GM18951 (cell line): ENCODE measurements at regions not wholly inside any gene's neighbourhood (a gene's known extent, or its start where the extent isn't known, plus 50 kb on each side); places are given as distances from the start of the nearest gene placed in this dataset.

Experiments used
- POLR2A ChIP-seq: IDR thresholded peaks from 4 replicates; pipeline ENCODE4 v1.6.1; 2011; ENCODE audit warnings: mild to moderate bottlenecking; ENCODE audit not compliant: insufficient read length, insufficient read depth; ENCODE audit errors: extremely low read depth
- in situ Hi-C: fragments of 300-500 bp; cut with MboI; formaldehyde crosslinking; loops from one replicate; pipeline ENCODE4 v1.12.0; 2022; ENCODE audit warnings: low sequenced_read_pairs, mixed read lengths, inconsistent platforms; ENCODE audit not compliant: unreplicated experiment

DNA sequence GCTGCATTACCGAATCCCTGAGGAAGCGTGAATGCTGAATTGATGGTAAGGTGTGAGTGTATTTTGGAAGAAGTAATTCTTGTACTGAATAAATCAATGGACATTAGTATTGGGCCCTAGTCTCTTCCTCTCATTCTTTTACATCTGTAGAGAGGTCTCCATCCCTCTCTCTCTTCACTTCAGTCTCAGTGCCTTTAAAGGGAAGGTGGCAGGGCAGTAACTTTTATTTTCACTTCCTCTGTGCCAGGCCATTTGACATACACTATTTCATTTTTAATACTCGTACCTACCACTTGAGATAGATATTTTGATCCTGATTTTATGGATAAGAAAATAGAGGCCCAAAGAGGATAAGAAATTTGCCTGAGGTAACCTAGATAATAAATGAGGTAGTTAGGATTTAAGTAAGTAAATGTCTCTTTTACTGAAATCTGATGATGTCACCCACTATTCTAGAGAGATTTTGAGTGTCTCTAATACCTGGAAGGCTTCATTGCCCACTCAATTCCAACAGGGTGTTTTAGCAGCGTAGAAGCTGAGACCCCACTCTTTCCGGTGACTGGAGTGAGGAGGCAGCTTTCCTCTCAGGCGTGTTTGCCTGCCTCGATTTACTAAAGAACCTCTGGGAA is 177.9 kb upstream of the PRICKLE1 start:
- no peak for TF ChIP-seq POLR2A

GRCh38 chr12:42766754-42767153 is 177.2 kb upstream of the PRICKLE1 start:
- in situ Hi-C loops, result no loop called here
- TF ChIP-seq POLR2A, result no peak

More for the DNA sequence above, 177.9 kb upstream of the PRICKLE1 start:
- in situ Hi-C loops, result no loop called here

- no peak for TF ChIP-seq POLR2A
- in situ Hi-C loops, result no loop called here
These were observed 176.5 kb upstream of the PRICKLE1 start for GRCh38 chr12:42766026-42766425.

- in situ Hi-C loops, result no loop called here
- TF ChIP-seq POLR2A, result no peak
These were observed 174.1 kb upstream of the PRICKLE1 start for GRCh38 chr12:42763682-42764081.

DNA sequence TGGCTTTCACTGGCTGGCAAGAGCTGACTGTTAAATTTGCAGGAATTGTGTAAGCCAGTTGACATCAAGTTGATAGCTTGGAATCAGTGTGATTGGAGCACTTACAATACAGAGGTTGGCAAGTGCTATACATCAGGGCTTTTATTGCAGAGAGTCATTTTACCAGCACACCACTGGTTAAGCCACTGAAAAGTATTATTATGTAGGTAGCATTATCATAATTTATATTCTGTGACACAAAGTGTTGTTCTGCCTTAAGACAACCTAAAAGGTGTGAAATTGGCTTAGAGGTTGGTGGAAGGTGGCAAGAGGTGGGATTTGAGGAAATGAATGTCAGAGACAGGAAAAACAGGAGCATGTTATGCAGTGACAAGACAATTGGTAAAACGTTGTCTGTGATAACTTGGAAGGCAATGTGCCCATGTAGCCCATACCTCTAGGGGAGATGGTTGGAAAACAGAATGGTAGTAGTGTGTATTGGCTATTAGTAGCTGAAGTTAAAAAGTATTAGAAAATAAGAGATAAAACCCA is 172.9 kb upstream of the PRICKLE1 start:
- no peak for TF ChIP-seq POLR2A
- in situ Hi-C loops, result no loop called here

- TF ChIP-seq POLR2A, result no peak
- in situ Hi-C loops, result no loop called here
These were observed 172.2 kb upstream of the PRICKLE1 start for GRCh38 chr12:42761601-42762350.

GRCh38 chr12:42761086-42761485 is 171.5 kb upstream of the PRICKLE1 start:
- in situ Hi-C loops, result no loop called here
- no peak for TF ChIP-seq POLR2A

GRCh38 chr12:42760550-42760949 is 171.0 kb upstream of the PRICKLE1 start:
- no peak for TF ChIP-seq POLR2A
- in situ Hi-C loops, result no loop called here

- in situ Hi-C loops, result no loop called here
These were observed 170.2 kb upstream of the PRICKLE1 start for GRCh38 chr12:42759622-42760273.

DNA sequence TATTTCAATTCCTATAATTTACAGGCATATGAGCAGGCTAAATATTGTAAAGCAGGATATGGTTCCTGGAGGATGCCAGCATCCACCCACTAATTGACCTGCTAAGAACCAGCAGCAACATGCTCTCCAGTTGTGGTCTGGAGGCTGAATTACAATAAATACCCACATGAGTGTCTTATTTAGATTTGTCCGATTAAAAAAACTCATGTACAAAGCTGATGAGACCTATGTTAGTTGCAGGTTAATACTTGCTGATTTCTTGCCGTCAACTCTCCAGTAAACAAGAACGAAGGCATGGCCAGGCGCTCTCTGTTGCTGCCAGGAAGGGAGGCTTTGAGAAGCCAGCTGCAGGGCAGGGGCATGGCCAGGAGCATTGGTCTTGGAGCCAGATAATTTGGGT is 169.3 kb upstream of the PRICKLE1 start:
- in situ Hi-C loops, result no loop called here
- TF ChIP-seq POLR2A, result no peak

More at GRCh38 chr12:42759622-42760273, 170.2 kb upstream of the PRICKLE1 start:
- TF ChIP-seq POLR2A, result no peak

DNA sequence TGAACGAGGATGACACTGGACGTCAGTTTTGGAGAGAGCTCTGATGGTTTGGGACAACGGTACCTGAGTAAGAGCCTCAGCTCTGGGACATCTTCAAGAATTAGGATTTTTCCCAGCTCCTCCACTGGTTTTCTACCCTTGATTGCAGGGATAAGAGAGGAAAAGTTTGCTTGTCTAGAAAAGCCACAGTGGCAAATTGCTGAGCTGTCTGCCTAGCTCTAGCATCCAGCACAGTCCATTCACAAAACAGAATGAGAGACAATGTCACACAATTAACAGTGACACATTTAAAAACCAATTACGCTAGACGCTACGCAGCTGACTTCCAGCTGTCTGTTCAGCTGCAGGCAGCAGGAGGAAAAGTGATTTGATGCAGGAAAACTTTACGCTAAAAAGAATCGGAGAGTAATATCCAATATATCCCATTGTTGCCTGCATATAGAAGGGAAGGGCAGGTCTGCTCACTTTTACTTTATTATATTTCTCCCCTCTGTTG is 168.1 kb upstream of the PRICKLE1 start:
- in situ Hi-C loops, result no loop called here

GRCh38 chr12:42756841-42757623 is 167.5 kb upstream of the PRICKLE1 start:
- TF ChIP-seq POLR2A, result no peak
- in situ Hi-C loops, result no loop called here

More for the DNA sequence above, 168.1 kb upstream of the PRICKLE1 start:
- TF ChIP-seq POLR2A, result no peak
